Stromal cell of bone marrow (primary cell): ENCODE measurements at regions not wholly inside any gene's neighbourhood (a gene's known extent, or its start where the extent isn't known, plus 50 kb on each side); places are given as distances from the start of the nearest gene placed in this dataset.

ENCODE experiments used
- DNase-seq: peaks from one replicate; pipeline ENCODE4 v3.0.0-alpha.2; 2012; ENCODE audit warnings: low read depth

- DNase-seq, result no peak
Observed at GRCh38 chr6:163806755-163807499, 392.4 kb downstream of the QKI start.

GRCh38 chr6:163804991-163805390 is 390.5 kb downstream of the QKI start:
- DNase-seq, result no peak

GRCh38 chr6:163802267-163802666 is 387.7 kb downstream of the QKI start:
- no peak for DNase-seq

- DNase-seq, result peak; percentile 30
Observed at GRCh38 chr6:163797296-163797845, 382.9 kb downstream of the QKI start.

GRCh38 chr6:163793011-163793983 is 378.8 kb downstream of the QKI start:
- DNase-seq, result peak; percentile 66

- no peak for DNase-seq
Observed at GRCh38 chr6:163790266-163790840, 375.8 kb downstream of the QKI start.

GRCh38 chr6:163789199-163789810 is 374.8 kb downstream of the QKI start:
- DNase-seq, result no peak

- no peak for DNase-seq
Observed at GRCh38 chr6:163786995-163787671, 372.6 kb downstream of the QKI start.

GRCh38 chr6:163782436-163783003 is 368.0 kb downstream of the QKI start:
- DNase-seq, result no peak

- peak; percentile 24 for DNase-seq
Observed at GRCh38 chr6:163780994-163781393, 366.5 kb downstream of the QKI start.

- no peak for DNase-seq
Observed at GRCh38 chr6:163779727-163780284, 365.3 kb downstream of the QKI start.

- no peak for DNase-seq
Observed at GRCh38 chr6:163777716-163778115, 363.2 kb downstream of the QKI start.

GRCh38 chr6:163776906-163777686 is 362.6 kb downstream of the QKI start:
- DNase-seq, result no peak

GRCh38 chr6:163776196-163776905 is 361.8 kb downstream of the QKI start:
- no peak for DNase-seq

GRCh38 chr6:163775313-163775712 is 360.8 kb downstream of the QKI start:
- no peak for DNase-seq

- DNase-seq, result no peak
Observed at GRCh38 chr6:163774485-163774884, 360.0 kb downstream of the QKI start.

- DNase-seq, result no peak
Observed at GRCh38 chr6:163773646-163774045, 359.1 kb downstream of the QKI start.

- DNase-seq, result no peak
Observed at GRCh38 chr6:163772701-163773100, 358.2 kb downstream of the QKI start.

- no peak for DNase-seq
Observed at GRCh38 chr6:163771180-163771579, 356.7 kb downstream of the QKI start.
